Keratinocyte (primary cell): ENCODE measurements at regions not wholly inside any gene's neighbourhood (a gene's known extent, or its start where the extent isn't known, plus 50 kb on each side); places are given as distances from the start of the nearest gene placed in this dataset.
"Not testable (repeated sequence)": the region's sequence is repeated elsewhere in the genome, so short reads cannot be mapped to it uniquely, and the experiment has no call there.

Experiments used
- DNase-seq: peaks from one replicate; pipeline ENCODE4 v3.0.0-alpha.2; 2011; ENCODE audit warnings: low read depth, missing footprints, low spot score
- FAIRE-seq: peaks from 2 replicates; lab custom pipeline; 2011; peaks lifted over from hg19 to GRCh38; lab: Jason Lieb, UNC
- H2AFZ ChIP-seq: 2 replicates; pipeline ENCODE4 v1.6.0; 2012; ENCODE audit warnings: low read length, control low read depth, inconsistent platforms; ENCODE audit not compliant: control insufficient read depth
- H3K27ac ChIP-seq: 2 replicates; pipeline ENCODE4 v1.5.1; 2011; ENCODE audit warnings: low read length; ENCODE audit not compliant: control insufficient read depth, insufficient read depth
- H3K27me3 ChIP-seq: 3 replicates; pipeline ENCODE4 v1.6.0; 2011; ENCODE audit warnings: low read length; ENCODE audit not compliant: control insufficient read depth, insufficient read depth; ENCODE audit errors: extremely low read depth
- H3K36me3 ChIP-seq, 2 experiments: 2 replicates in 1 of 2; 3 replicates in 1 of 2; pipeline ENCODE4 v1.5.1; 2011; ENCODE audit warnings: low read length in 2 of 2, mild to moderate bottlenecking in 1 of 2; ENCODE audit not compliant: control insufficient read depth in 2 of 2, insufficient read depth in 2 of 2; ENCODE audit errors: extremely low read depth in 1 of 2
- H3K4me1 ChIP-seq: 3 replicates; pipeline ENCODE4 v1.5.1; 2011; ENCODE audit warnings: low read length; ENCODE audit not compliant: control insufficient read depth, insufficient read depth; ENCODE audit errors: extremely low read depth
- H3K4me2 ChIP-seq: 3 replicates; pipeline ENCODE4 v1.6.0; 2011; ENCODE audit warnings: low read depth, low read length; ENCODE audit not compliant: control insufficient read depth, insufficient read depth; ENCODE audit errors: extremely low read depth
- H3K4me3 ChIP-seq, 3 experiments: fragments of 200-600 bp in 1 of 3; sonication (generic) in 1 of 3; 2 replicates in 2 of 3; 3 replicates in 1 of 3; pipeline ENCODE4 v1.5.1; 2011 to 2016; ENCODE audit warnings: low read length in 3 of 3, mild to moderate bottlenecking in 3 of 3, control low read depth in 2 of 3, inconsistent platforms in 1 of 3, low read depth in 1 of 3, mixed read lengths in 1 of 3, mixed run types in 1 of 3, moderate library complexity in 1 of 3; ENCODE audit not compliant: control insufficient read depth in 2 of 3, insufficient read depth in 2 of 3; ENCODE audit errors: extremely low read depth in 1 of 3
- H3K79me2 ChIP-seq: 2 replicates; pipeline ENCODE4 v1.6.0; 2012; ENCODE audit warnings: low read length; ENCODE audit not compliant: control insufficient read depth, insufficient read depth
- H3K9ac ChIP-seq: 3 replicates; pipeline ENCODE4 v1.6.0; 2011; ENCODE audit warnings: low read length; ENCODE audit not compliant: control insufficient read depth, insufficient read depth; ENCODE audit errors: extremely low read depth
- H3K9me1 ChIP-seq: 3 replicates; pipeline ENCODE4 v1.6.0; 2011; ENCODE audit warnings: low read length; ENCODE audit not compliant: control insufficient read depth, insufficient read depth; ENCODE audit errors: extremely low read depth
- H3K9me3 ChIP-seq: 2 replicates; pipeline ENCODE4 v1.5.1; 2012; ENCODE audit warnings: low read depth, low read length; ENCODE audit not compliant: control insufficient read depth
- H4K20me1 ChIP-seq: 3 replicates; pipeline ENCODE4 v1.6.0; 2011; ENCODE audit warnings: low read length; ENCODE audit not compliant: control insufficient read depth, insufficient read depth; ENCODE audit errors: extremely low read depth
- CTCF ChIP-seq, 3 experiments: IDR thresholded peaks in 1 of 3; conservative IDR thresholded peaks in 1 of 3; optimal IDR thresholded peaks in 1 of 3; 2 replicates in 2 of 3; 3 replicates in 1 of 3; pipeline versions ENCODE3 to v1.5.1; 2011; ENCODE audit warnings: low read length in 3 of 3, mild to moderate bottlenecking in 3 of 3, moderate library complexity in 2 of 3, control low read depth in 1 of 3, inconsistent platforms in 1 of 3; ENCODE audit not compliant: insufficient read depth in 2 of 3; ENCODE audit errors: extremely low read depth in 1 of 3
- EZH2 ChIP-seq: IDR thresholded peaks from one replicate; pipeline ENCODE4 v1.6.1; 2012; ENCODE audit warnings: inconsistent platforms, mild to moderate bottlenecking, low read length, moderate library complexity
- dilution Hi-C: fragments of 300-500 bp; cut with MboI; formaldehyde crosslinking; loops from one replicate; pipeline ENCODE4 v1.7.0; 2020; ENCODE audit warnings: low sequenced_read_pairs; ENCODE audit not compliant: extremely low pct_ligation_motif_present

GRCh38 chr2:138249207-138249606 is 252.4 kb upstream of the SPOPL start:
- Histone ChIP-seq H3K9me3 (no peaks in the 10 kb centered on the region), H4K20me1 (no peaks in the 10 kb centered on the region), H3K9ac (no peak overlapping the region), H3K27ac (no peak overlapping the region), H3K27me3 (no peaks in the 10 kb centered on the region), H3K36me3 (no peaks in the 10 kb centered on the region), H3K79me2 (no peaks in the 10 kb centered on the region), H2AFZ (no peak overlapping the region), H3K4me2 (no peak overlapping the region), H3K4me1 (peaks cover 3% of the 10 kb centered on the region), H3K4me3 (no peak overlapping the region), H3K9me1 (no peaks in the 10 kb centered on the region)
- dilution Hi-C loops: no loop called here
- FAIRE-seq (no peak), DNase-seq (no peak)
- no peak for TF ChIP-seq CTCF (optimal IDR thresholded peaks at IDR 0.05 in 1 of 3, IDR thresholded peaks at IDR 0.05 in 1 of 3, conservative IDR thresholded peaks at IDR 0.05 in 1 of 3; ENCODE audit: extremely low read depth in 1 of 3, insufficient read depth in 2 of 3, low read length in 3 of 3)

- H4K20me1 ChIP-seq, FAIRE-seq, H3K9me1 ChIP-seq, H3K36me3 ChIP-seq, dilution Hi-C loops, DNase-seq, H3K9ac ChIP-seq, H3K27ac ChIP-seq, H3K27me3 ChIP-seq, H3K79me2 ChIP-seq, H2AFZ ChIP-seq, H3K4me3 ChIP-seq, H3K9me3 ChIP-seq, H3K4me2 ChIP-seq, H3K4me1 ChIP-seq: not testable (repeated sequence)
Measured at GRCh38 chr2:138250843-138251320, 250.7 kb upstream of the SPOPL start.

- Histone ChIP-seq H4K20me1 (no peaks in the 10 kb centered on the region), H2AFZ (no peak overlapping the region), H3K4me2 (no peak overlapping the region), H3K4me3 (no peak overlapping the region), H3K27ac (no peak overlapping the region), H3K9me1 (no peaks in the 10 kb centered on the region), H3K27me3 (no peaks in the 10 kb centered on the region), H3K4me1 (no peaks in the 10 kb centered on the region), H3K9me3 (no peaks in the 10 kb centered on the region), H3K9ac (no peak overlapping the region), H3K79me2 (no peaks in the 10 kb centered on the region), H3K36me3 (no peaks in the 10 kb centered on the region)
- DNase-seq (no peak), FAIRE-seq (no peak)
- no peak for TF ChIP-seq EZH2
- TF ChIP-seq CTCF (optimal IDR thresholded peaks at IDR 0.05 in 1 of 3, IDR thresholded peaks at IDR 0.05 in 1 of 3, conservative IDR thresholded peaks at IDR 0.05 in 1 of 3; ENCODE audit: extremely low read depth in 1 of 3, insufficient read depth in 2 of 3, low read length in 3 of 3): no peak
- dilution Hi-C loops: no loop called here
Measured at GRCh38 chr2:138252587-138252986, 249.0 kb upstream of the SPOPL start.
